Prostate gland (tissue), 2 donors: ENCODE measurements at regions not wholly inside any gene's neighbourhood (a gene's known extent, or its start where the extent isn't known, plus 50 kb on each side); places are given as distances from the start of the nearest gene placed in this dataset.

ENCODE experiments used
- DNase-seq: peaks from one replicate; pipeline ENCODE4 v3.0.0-alpha.2; 2019; ENCODE audit warnings: low spot score
- H3K27ac ChIP-seq, 2 donors: fragments of 200-600 bp; sonication (generic); 2 replicates each; pipeline ENCODE4 v1.5.1; 2017 to 2019
- H3K27me3 ChIP-seq: fragments of 200-600 bp; sonication (generic); replicated peaks from 2 replicates; pipeline ENCODE4 v1.5.1; 2019; ENCODE audit not compliant: insufficient read depth
- H3K36me3 ChIP-seq, 2 donors: fragments of 200-600 bp; sonication (generic); 1 replicate in 1 of 2; 2 replicates in 1 of 2; pipeline versions ENCODE4 v1.5.1 to v1.8.1; 2017 to 2019
- H3K4me1 ChIP-seq: fragments of 200-600 bp; sonication (generic); replicated peaks from 2 replicates; pipeline ENCODE4 v1.5.1; 2019
- H3K4me3 ChIP-seq, 2 donors: fragments of 200-600 bp; sonication (generic); 2 replicates each; pipeline ENCODE4 v1.5.1; 2017 to 2019
- H3K9me3 ChIP-seq: fragments of 200-600 bp; sonication (generic); 2 replicates; pipeline ENCODE4 v1.5.1; 2017
- POLR2A ChIP-seq: fragments of 450-650 bp; IDR thresholded peaks from one replicate; pipeline ENCODE4 v1.6.1; 2016; ENCODE audit warnings: antibody characterized with exemption, mild to moderate bottlenecking
- POLR2AphosphoS5 ChIP-seq: sonication (generic); formaldehyde crosslinking; IDR thresholded peaks from one replicate; pipeline ENCODE4 v1.6.1; 2017; ENCODE audit warnings: antibody characterized with exemption
- WGBS: methylation state at CpG from one replicate; pipeline ENCODE4 v1.1.5; 2018; 5-methylcytosine and 5-hydroxymethylcytosine counted together
- intact Hi-C: fragments of 100-400 bp; cut with DNase I; formaldehyde crosslinking; loops from one replicate; pipeline ENCODE4 v1.14.2; 2022
- TF ChIP-seq, protein P1 (sequence below), 4 experiments: fragments of 200-600 bp in 2 of 4; fragments of 450-650 bp in 2 of 4; sonication (generic) in 2 of 4; IDR thresholded peaks; 1 replicate in 3 of 4; 2 replicates in 1 of 4; pipeline ENCODE4 v1.5.1; 2016 to 2019; ENCODE audit warnings: antibody characterized with exemption in 4 of 4, mild to moderate bottlenecking in 2 of 4, moderate library complexity in 2 of 4

DNA sequence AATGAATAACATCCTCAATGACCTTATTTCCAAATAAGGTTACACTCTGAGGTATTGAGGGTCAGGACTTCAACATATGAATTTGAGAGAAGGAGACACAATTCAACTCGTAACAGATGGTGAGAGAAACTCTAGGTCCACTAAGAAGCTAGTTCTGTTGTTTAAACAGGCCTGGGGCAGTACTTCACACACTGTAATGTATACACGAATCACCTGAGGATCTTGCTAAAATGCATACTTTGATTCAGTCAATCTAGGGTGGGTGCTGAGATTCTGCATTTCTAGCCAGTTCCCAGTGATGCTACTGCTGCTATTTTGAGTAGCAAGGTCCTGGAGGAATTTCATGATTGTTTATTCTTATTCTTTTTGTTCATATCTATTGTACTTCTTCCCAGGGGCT is 186.8 kb downstream of the SATB1 start:
- H3K36me3 ChIP-seq = no peaks in the 10 kb centered on the region

DNA sequence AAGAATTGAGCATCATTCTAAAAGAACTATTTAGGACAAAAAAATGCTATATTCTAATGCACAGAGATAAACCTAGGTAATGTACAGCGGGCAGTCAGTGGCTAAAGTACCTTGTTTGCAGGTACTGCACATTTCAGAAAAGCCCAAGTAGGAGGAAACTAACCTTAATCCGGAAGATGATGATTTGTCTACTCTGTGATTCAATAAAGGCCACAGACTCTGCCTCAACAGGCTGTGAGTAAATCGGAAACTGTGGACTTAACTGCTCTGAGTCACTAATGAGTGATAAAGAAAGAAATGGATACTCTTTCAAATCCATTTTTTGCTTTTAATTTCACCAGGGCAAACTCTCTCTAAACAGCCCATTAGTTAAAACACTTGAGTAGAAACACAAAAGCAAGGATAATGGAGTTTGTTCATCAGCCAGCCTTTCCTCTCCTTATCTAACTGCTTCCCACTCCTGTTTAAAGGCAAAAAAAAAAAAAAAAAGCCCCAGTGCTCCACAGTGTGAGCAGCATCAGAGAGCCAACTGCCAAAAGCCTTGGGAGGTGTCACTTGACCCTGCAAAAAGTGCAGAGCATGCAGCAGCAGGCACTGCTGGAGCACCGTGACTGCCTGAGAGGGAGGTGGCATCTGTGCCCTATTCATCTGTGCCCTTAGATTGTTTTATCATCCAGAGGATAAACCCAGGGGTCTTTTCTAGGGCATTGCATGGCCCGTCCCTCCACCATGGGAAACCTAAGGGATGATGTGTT is 187.7 kb downstream of the SATB1 start:
- intact Hi-C loops = no loop called here
- Histone ChIP-seq H3K36me3 (no peaks in the 10 kb centered on the region), H3K4me3 (no peak overlapping the region), H3K9me3 (no peaks in the 10 kb centered on the region), H3K27ac (no peak overlapping the region), H3K27me3 (no peaks in the 10 kb centered on the region), H3K4me1 (no peaks in the 10 kb centered on the region)
- TF ChIP-seq POLR2AphosphoS5 (no peak), POLR2A (no peak)
- TF ChIP-seq, protein P1, sequence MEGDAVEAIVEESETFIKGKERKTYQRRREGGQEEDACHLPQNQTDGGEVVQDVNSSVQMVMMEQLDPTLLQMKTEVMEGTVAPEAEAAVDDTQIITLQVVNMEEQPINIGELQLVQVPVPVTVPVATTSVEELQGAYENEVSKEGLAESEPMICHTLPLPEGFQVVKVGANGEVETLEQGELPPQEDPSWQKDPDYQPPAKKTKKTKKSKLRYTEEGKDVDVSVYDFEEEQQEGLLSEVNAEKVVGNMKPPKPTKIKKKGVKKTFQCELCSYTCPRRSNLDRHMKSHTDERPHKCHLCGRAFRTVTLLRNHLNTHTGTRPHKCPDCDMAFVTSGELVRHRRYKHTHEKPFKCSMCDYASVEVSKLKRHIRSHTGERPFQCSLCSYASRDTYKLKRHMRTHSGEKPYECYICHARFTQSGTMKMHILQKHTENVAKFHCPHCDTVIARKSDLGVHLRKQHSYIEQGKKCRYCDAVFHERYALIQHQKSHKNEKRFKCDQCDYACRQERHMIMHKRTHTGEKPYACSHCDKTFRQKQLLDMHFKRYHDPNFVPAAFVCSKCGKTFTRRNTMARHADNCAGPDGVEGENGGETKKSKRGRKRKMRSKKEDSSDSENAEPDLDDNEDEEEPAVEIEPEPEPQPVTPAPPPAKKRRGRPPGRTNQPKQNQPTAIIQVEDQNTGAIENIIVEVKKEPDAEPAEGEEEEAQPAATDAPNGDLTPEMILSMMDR (IDR thresholded peaks at IDR 0.05) = no peak
- DNase-seq = no peak
- 64% methylated on average over 5 of the region's 5 CpGs for WGBS

More for the DNA sequence above, 186.8 kb downstream of the SATB1 start:
- WGBS = 80% methylated on average over 2 of the region's 2 CpGs
- TF ChIP-seq, protein P1 (IDR thresholded peaks at IDR 0.05) = no peak
- TF ChIP-seq POLR2A (no peak), POLR2AphosphoS5 (no peak)
- H3K4me1 ChIP-seq = no peaks in the 10 kb centered on the region
- DNase-seq = no peak
- no peaks in the 10 kb centered on the region for H3K9me3 ChIP-seq
- H3K27me3 ChIP-seq = no peaks in the 10 kb centered on the region
- intact Hi-C loops = no loop called here
- no peak overlapping the region for H3K4me3 ChIP-seq
- no peak overlapping the region for H3K27ac ChIP-seq

DNA sequence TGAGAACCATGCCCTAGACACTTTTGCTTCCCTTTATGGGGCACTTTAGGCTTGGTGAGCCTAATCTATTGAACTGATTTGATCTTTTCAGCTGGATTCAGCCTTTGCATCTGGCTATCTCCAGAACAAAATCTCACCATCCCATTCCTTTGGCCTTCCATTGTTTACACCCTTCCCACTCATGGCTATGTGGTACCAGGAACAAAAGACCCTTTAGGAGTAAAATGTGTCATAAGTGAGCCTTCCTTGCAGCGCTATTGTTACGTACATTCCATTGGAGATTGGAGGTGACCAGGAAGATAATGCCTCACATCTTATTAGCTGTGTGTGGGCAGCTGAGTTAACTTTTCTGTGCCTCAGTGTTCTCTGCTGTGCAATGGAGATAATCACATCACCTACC is 188.4 kb downstream of the SATB1 start:
- Histone ChIP-seq H3K4me1 (no peaks in the 10 kb centered on the region), H3K27ac (no peak overlapping the region), H3K9me3 (no peaks in the 10 kb centered on the region), H3K36me3 (no peaks in the 10 kb centered on the region), H3K4me3 (no peak overlapping the region), H3K27me3 (no peaks in the 10 kb centered on the region)
- no peak for DNase-seq
- intact Hi-C loops = no loop called here
- TF ChIP-seq POLR2AphosphoS5 (no peak), POLR2A (no peak)
- TF ChIP-seq, protein P1 (IDR thresholded peaks at IDR 0.05) = no peak
- WGBS = 90% methylated on average over 2 of the region's 2 CpGs

DNA sequence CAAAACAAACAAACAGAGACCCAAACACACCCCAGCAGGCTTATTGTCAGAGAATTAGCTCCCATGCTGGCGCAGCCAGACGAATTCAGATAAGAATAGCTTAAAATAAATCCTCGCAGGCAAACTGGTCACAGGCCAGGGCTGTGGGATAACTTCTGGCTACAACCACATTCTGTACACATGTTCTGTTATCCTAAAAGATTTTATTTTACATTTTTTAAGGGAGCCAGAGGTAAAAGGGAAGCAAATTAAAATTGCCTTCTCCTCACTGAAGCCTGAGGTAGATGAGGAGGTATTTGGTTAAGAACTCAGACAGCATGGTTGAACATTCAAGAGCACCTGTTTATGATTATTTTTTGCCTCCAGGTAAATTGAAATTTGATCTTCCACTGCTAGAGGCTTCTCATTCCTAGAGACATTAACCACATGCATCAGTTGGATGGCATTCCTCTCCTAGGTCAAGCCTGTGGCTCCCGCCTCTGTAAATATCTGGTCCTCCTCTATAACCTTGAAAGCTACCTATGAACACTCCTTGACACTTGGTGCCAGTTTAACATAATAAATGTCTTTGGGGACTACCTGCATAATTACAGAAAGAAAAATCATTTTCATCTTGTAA is 190.3 kb downstream of the SATB1 start:
- TF ChIP-seq, protein P1 (IDR thresholded peaks at IDR 0.05) = no peak
- TF ChIP-seq POLR2AphosphoS5 (no peak), POLR2A (no peak)
- H3K27ac ChIP-seq = no peak overlapping the region
- H3K9me3 ChIP-seq = no peaks in the 10 kb centered on the region
- 75% methylated on average over 4 of the region's 4 CpGs for WGBS
- no peaks in the 10 kb centered on the region for H3K4me1 ChIP-seq
- no peaks in the 10 kb centered on the region for H3K27me3 ChIP-seq
- no peak overlapping the region for H3K4me3 ChIP-seq
- no peaks in the 10 kb centered on the region for H3K36me3 ChIP-seq
- DNase-seq = no peak
- intact Hi-C loops = no loop called here
